DND-41 (cell line): ENCODE measurements at regions not wholly inside any gene's neighbourhood (a gene's known extent, or its start where the extent isn't known, plus 50 kb on each side); places are given as distances from the start of the nearest gene placed in this dataset.

Experiments used
- CTCF ChIP-seq: IDR thresholded peaks from 2 replicates; pipeline ENCODE4 v1.5.1; 2012; ENCODE audit warnings: borderline replicate concordance, low read length, moderate library complexity, mild to moderate bottlenecking; ENCODE audit not compliant: poor library complexity, severe bottlenecking; ENCODE audit errors: extremely low read depth
- EZH2 ChIP-seq: IDR thresholded peaks from 3 replicates; pipeline ENCODE4 v1.6.1; 2012; ENCODE audit warnings: borderline replicate concordance, low read depth, mild to moderate bottlenecking, moderate library complexity, low read length, inconsistent platforms; ENCODE audit not compliant: severe bottlenecking

GRCh38 chr5:144028636-144029035, 141.8 kb downstream of the YIPF5 start:
- TF ChIP-seq CTCF (no peak), EZH2 (no peak)
